BE2C (cell line): ENCODE measurements at regions not wholly inside any gene's neighbourhood (a gene's known extent, or its start where the extent isn't known, plus 50 kb on each side); places are given as distances from the start of the nearest gene placed in this dataset.

ENCODE experiments used
- DNase-seq: peaks from one replicate; pipeline ENCODE4 v3.0.0-alpha.2; 2020
- H3K27me3 ChIP-seq: fragments of 250-450 bp; sonication (Bioruptor Pico); 2 replicates; pipeline ENCODE4 v1.5.1; 2020; ENCODE audit warnings: mild to moderate bottlenecking
- H3K36me3 ChIP-seq: fragments of 250-450 bp; sonication (Bioruptor Pico); 2 replicates; pipeline ENCODE4 v1.5.1; 2020; ENCODE audit warnings: mild to moderate bottlenecking
- H3K4me1 ChIP-seq: fragments of 250-450 bp; sonication (Bioruptor Pico); 2 replicates; pipeline ENCODE4 v1.5.1; 2020
- H3K4me3 ChIP-seq: 2 replicates; pipeline ENCODE4 v1.5.1; 2011; ENCODE audit warnings: low read depth, low read length
- H3K9me3 ChIP-seq: fragments of 250-450 bp; sonication (Bioruptor Pico); 2 replicates; pipeline ENCODE4 v1.5.1; 2020
- TF ChIP-seq, protein P1 (sequence below): IDR thresholded peaks from 2 replicates; pipeline ENCODE4 v1.5.1; 2012; ENCODE audit warnings: mild to moderate bottlenecking, low read depth, low read length

DNA sequence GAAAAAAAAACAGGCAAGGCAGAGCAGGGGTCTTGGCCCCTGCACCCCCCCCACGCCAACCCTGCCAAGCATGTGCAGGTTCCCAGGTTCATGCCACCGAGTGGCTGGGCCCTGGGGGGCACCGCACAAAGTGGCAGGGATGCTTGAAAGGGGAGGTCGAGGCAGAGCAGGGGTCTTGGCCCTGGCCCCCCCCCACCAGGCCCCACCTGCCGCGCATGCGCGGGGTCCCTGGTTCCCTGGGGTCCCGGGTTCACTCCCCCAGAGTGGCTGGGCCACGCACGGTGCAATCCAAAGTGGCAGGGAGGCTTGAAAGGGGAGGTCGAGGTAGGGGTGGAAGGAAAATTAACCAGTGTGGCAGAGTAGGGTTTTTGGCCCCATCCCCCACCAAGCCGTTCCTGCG lies 312.2 kb downstream of the ALG10 start:
- Histone ChIP-seq H3K4me1 (no peaks in the 10 kb centered on the region), H3K27me3 (peaks cover 4% of the 10 kb centered on the region; the same call in 1 of the 2 replicates), H3K4me3 (no peak overlapping the region), H3K36me3 (no peaks in the 10 kb centered on the region), H3K9me3 (no peaks in the 10 kb centered on the region; the same call in 1 of the 2 replicates)
- TF ChIP-seq, protein P1, sequence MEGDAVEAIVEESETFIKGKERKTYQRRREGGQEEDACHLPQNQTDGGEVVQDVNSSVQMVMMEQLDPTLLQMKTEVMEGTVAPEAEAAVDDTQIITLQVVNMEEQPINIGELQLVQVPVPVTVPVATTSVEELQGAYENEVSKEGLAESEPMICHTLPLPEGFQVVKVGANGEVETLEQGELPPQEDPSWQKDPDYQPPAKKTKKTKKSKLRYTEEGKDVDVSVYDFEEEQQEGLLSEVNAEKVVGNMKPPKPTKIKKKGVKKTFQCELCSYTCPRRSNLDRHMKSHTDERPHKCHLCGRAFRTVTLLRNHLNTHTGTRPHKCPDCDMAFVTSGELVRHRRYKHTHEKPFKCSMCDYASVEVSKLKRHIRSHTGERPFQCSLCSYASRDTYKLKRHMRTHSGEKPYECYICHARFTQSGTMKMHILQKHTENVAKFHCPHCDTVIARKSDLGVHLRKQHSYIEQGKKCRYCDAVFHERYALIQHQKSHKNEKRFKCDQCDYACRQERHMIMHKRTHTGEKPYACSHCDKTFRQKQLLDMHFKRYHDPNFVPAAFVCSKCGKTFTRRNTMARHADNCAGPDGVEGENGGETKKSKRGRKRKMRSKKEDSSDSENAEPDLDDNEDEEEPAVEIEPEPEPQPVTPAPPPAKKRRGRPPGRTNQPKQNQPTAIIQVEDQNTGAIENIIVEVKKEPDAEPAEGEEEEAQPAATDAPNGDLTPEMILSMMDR = no peak
- no peak for DNase-seq

DNA sequence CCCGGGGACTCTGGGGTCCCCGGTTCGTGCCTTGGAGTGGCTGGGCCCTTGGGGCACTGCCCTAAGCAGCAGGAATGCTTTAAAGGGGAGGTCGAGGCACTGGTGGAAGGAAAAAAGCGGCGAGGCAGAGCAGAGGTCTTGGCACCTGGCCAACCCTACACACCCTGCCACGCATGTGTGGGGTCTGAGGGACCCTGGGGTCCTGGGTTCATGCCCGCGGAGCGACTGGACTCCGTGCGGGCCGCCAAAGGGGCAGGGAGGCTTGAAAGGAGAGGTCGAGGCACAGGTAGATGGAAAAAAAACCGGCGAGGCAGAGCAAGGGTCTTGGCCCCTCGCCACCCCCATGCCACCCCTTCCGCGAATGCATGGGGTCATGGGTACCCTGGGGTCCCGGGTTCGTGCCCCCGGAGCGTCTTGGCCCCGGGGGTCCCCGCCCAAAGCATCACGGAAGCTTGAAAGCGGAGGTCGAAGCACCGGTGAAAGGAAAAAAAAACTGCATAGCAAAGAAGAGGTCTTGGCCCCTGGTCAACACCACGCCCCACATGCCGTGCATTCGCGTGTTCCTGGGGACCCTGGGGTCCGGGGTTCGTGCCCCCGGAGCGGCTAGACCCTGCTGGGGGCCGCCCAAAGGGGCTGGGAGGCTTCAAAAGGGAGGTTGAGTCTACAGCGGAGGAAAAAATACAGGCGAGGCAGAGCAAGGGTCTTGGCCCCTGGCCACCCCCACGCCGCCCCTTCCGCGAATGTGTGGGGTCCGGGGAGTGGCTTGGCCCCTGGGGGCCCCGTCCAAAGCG lies 312.9 kb downstream of the ALG10 start:
- no peaks in the 10 kb centered on the region for H3K4me1 ChIP-seq
- H3K27me3 ChIP-seq = peaks cover 4% of the 10 kb centered on the region; the same call in 1 of the 2 replicates
- no peaks in the 10 kb centered on the region for H3K36me3 ChIP-seq
- TF ChIP-seq, protein P1 = no peak
- DNase-seq = no peak
- no peak overlapping the region for H3K4me3 ChIP-seq
- H3K9me3 ChIP-seq = no peaks in the 10 kb centered on the region; the same call in 1 of the 2 replicates

- no peaks in the 10 kb centered on the region; the same call in 1 of the 2 replicates for H3K9me3 ChIP-seq
- TF ChIP-seq, protein P1 = no peak
- no peaks in the 10 kb centered on the region for H3K36me3 ChIP-seq
- DNase-seq = no peak
- H3K4me3 ChIP-seq = no peak overlapping the region
- H3K27me3 ChIP-seq = peaks cover 4% of the 10 kb centered on the region
- no peaks in the 10 kb centered on the region for H3K4me1 ChIP-seq
Measured at GRCh38 chr12:34335819-34336262, 313.5 kb downstream of the ALG10 start.

GRCh38 chr12:34336619-34337465 lies 314.5 kb downstream of the ALG10 start:
- Histone ChIP-seq H3K27me3 (peaks cover 4% of the 10 kb centered on the region), H3K36me3 (no peaks in the 10 kb centered on the region), H3K4me1 (no peaks in the 10 kb centered on the region), H3K9me3 (no peaks in the 10 kb centered on the region; the same call in 1 of the 2 replicates), H3K4me3 (no peak overlapping the region)
- DNase-seq = no peak
- TF ChIP-seq, protein P1 = no peak

GRCh38 chr12:34338751-34339150 lies 316.5 kb downstream of the ALG10 start:
- no peaks in the 10 kb centered on the region for H3K36me3 ChIP-seq
- no peak for DNase-seq
- no peak overlapping the region for H3K4me3 ChIP-seq
- H3K4me1 ChIP-seq = no peaks in the 10 kb centered on the region
- H3K9me3 ChIP-seq = no peaks in the 10 kb centered on the region
- TF ChIP-seq, protein P1 = no peak
- H3K27me3 ChIP-seq = peaks cover 4% of the 10 kb centered on the region
